A549 (cell line): ENCODE measurements at regions not wholly inside any gene's neighbourhood (a gene's known extent, or its start where the extent isn't known, plus 50 kb on each side); places are given as distances from the start of the nearest gene placed in this dataset.

Experiments
- CEBPB ChIP-seq, 2 experiments: fragments of >200 bp in 1 of 2; sonication (Bioruptor Twin) in 1 of 2; formaldehyde crosslinking in 1 of 2; IDR thresholded peaks; 2 replicates each; pipeline ENCODE4 v1.6.1; 2012 to 2016
- CTCF ChIP-seq: fragments of >200 bp; sonication (Bioruptor Twin); formaldehyde crosslinking; IDR thresholded peaks from 3 replicates; pipeline ENCODE4 v1.5.1; 2016
- ELK1 ChIP-seq: fragments of 150-350 bp; IDR thresholded peaks from 2 replicates; pipeline ENCODE4 v1.6.1; 2014; ENCODE audit warnings: low read depth, mild to moderate bottlenecking, low read length
- HEYL ChIP-seq: fragments of 250-450 bp; sonication (Bioruptor Pico); IDR thresholded peaks from 2 replicates; pipeline ENCODE4 v1.8.0; 2021; ENCODE audit warnings: mild to moderate bottlenecking, moderate library complexity
- MYC ChIP-seq: IDR thresholded peaks from 2 replicates; pipeline ENCODE4 v1.6.1; 2012; ENCODE audit warnings: mild to moderate bottlenecking, inconsistent platforms, low read length, improper control_type of control experiment, borderline replicate concordance
- POLR2A ChIP-seq: IDR thresholded peaks from 2 replicates; pipeline ENCODE4 v1.6.1; 2012; ENCODE audit warnings: mild to moderate bottlenecking, low read length
- REST ChIP-seq: fragments of 200-600 bp; sonication (generic); IDR thresholded peaks from 2 replicates; pipeline ENCODE4 v1.6.1; 2016; ENCODE audit warnings: antibody characterized with exemption, mild to moderate bottlenecking, moderate library complexity
- SMC3 ChIP-seq: fragments of >200 bp; sonication (Bioruptor Twin); formaldehyde crosslinking; IDR thresholded peaks from 3 replicates; pipeline ENCODE4 v1.6.1; 2018; ENCODE audit warnings: inconsistent platforms
- USF2 ChIP-seq: fragments of 450-650 bp; IDR thresholded peaks from 2 replicates; pipeline ENCODE4 v1.6.1; 2014; ENCODE audit warnings: antibody characterized with exemption

DNA sequence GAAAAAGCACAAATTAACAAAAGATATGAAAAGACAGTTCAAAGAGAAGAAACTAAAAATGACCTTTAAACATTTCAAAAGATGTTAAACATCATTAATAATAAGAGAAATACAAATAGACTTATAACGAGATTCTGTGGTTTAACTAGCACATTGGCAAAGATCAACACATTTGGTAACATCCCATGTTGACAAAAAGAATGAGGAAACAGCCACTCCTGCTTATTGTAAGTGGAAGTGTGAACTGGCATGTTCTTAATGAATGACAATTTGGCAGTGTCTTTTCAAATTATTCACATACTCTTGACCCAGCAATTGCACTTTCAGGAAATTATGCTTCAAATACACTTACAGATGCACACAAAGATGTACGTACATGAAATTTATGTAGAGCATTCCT is 176.3 kb downstream of the TLE1 start:
- TF ChIP-seq POLR2A (no peak), CTCF (no peak), REST (no peak), HEYL (no peak), SMC3 (no peak), MYC (no peak), ELK1 (no peak), CEBPB (IDR thresholded peaks at IDR 0.05) (no peak), USF2 (no peak)
